HCEC 1CT (cell line): ENCODE measurements at regions not wholly inside any gene's neighbourhood (a gene's known extent, or its start where the extent isn't known, plus 50 kb on each side); places are given as distances from the start of the nearest gene placed in this dataset.

Experiments
- DNase-seq: peaks from one replicate; pipeline ENCODE4 v3.0.0-alpha.2; 2017

GRCh38 chr4:128524311-128524710 lies 236.7 kb upstream of the PGRMC2 start:
- peak; percentile 79 for DNase-seq

DNA sequence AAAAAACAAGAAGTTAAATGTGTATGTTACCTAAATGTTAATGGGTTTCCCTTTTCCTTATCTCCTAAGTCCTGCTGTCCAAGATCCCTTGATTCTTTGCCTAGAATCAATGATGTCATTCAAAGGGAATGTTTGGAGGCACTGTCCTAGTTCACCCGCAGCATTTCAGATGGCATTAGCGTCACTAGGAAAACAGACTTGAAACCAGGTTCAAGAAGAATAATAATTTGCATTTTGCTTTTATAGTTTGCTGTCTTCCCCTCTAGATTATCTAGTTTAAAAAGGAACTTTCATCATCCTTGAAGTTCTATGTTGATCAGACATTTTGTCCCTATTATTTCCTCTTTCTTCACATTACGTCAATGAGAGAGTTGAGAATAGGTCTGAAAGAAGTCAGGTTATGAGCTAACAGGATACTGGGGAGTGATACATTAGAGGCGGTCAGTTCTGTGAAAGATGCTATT lies 234.1 kb upstream of the PGRMC2 start:
- no peak for DNase-seq

GRCh38 chr4:128521156-128521555 lies 233.5 kb upstream of the PGRMC2 start:
- DNase-seq: no peak

DNA sequence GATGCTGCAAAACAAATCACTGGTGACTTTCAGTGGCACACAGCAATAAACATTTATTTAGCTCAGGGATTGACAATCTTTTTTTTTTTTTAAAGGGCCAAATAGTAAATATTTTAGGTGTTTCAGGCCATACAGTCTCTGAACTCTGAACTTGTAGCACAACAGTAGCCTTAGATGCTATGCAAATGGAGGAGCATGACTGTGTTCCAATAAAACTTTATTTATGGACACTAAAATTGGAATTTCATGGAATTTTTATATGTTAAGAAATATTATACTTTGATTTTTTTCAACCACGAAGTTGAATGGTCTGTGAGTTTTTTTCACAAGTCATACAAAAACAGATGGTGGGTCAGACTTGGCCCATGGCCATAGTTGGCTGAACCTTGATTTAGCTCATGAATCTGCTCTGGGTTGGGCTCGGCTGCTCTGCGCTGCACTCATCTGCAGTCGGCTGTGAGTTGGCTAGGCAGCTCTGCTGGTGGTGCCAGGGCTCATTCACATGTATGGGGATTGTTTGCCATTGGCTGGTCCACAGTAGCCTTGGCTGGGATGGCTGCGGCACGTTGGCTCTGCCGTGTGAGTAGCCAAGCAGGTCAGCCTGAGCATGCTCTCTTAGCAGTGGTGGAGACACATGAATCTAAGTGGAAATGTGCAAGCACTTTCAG lies 231.7 kb upstream of the PGRMC2 start:
- no peak for DNase-seq

- peak; percentile 88 for DNase-seq
These were observed 230.3 kb upstream of the PGRMC2 start for GRCh38 chr4:128517739-128518510.

DNA sequence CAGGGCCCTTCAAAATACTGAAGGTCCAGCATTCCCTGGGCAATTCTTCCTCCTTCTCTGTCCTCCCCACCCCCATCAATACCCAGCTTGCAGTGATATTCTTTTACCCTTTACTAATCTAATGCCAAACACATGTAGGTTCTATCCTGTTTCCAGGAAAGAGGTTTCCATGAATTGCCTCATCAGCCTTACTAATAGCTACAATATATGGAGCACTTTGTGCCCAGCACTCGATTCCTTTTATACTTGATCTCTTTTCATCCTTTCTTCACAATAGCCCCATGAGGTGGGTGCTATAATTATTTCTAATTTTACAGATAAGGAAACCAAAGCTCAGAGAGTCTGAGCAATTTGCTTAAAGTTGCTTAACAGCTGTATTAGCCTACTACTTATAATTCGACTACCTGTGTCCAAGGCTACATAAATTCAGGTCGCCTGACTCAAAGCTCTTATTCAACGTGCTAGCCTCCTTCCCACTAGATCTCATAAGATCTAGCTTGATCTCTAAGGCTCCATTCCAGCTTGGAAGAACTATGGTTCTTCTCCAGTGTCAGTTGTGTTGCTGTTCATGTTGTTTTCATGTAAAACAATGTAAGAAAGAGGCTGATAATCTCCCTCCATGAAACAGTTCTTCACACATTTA lies 229.6 kb upstream of the PGRMC2 start:
- DNase-seq: peak; percentile 44

- peak; percentile 58 for DNase-seq
These were observed 228.8 kb upstream of the PGRMC2 start for GRCh38 chr4:128516301-128516969.

DNA sequence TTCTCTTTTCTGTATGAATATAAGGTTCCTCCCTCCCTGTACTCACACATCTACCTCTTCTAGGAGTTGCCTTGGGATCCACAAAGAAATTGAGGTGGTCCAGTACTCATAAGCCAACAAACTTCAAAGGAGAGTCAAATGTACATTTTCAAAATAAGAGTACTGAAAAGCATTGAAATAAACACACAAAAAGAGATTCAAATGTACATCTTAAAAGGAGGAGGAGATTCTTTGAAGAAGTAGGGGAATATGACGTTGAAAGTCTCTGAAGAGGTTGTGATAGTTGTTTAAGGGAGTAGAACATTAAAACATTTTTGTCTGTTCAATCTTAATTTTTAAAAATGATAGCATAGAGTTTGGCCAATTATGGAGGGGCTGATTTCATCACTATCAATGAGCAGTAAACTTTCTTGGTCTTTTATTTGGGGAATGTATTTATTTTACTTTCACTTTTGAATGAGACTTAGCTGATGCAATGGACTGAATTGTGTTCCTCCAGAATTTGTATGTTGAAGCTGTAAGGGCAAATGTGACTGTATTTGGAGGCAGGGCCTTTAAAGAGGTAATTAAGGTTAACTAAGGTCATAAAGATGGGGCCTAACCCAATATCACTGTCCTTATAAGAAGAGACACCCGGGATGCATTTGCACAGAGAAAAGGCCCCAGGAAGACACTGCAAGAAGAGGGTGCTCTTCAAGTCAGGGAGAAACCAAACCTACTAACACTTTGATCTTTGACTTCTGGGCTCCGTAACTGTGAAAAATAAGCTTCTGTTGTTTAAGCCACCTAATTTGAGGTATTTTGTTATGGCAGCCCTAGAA lies 226.3 kb upstream of the PGRMC2 start:
- no peak for DNase-seq

DNA sequence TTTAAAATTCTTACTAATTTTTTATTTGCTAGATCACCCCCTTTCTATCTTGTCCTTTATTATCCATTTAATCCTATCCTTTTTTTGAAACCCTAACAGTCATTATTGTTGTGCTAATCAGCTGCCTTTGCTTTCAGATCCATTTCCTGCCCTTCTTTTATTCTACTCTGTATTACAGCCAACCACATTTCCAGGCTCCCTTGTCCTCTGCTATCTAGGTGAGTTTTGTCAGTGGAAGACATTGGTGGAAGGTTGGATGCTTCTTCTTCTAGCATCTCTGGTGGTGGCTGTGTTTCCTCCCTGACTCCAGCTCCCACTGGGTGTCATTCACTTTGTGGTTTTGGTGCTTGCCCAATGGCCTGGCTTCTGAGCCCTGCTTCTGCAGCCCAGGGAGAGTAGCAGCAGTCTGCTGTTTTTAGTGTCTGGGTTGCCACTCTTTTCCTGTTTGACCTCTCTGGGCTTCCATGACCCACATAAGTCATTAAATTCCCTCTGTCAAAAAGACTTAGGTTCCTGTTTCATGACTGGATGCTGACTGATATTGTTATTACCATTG lies 225.2 kb upstream of the PGRMC2 start:
- DNase-seq: no peak

DNA sequence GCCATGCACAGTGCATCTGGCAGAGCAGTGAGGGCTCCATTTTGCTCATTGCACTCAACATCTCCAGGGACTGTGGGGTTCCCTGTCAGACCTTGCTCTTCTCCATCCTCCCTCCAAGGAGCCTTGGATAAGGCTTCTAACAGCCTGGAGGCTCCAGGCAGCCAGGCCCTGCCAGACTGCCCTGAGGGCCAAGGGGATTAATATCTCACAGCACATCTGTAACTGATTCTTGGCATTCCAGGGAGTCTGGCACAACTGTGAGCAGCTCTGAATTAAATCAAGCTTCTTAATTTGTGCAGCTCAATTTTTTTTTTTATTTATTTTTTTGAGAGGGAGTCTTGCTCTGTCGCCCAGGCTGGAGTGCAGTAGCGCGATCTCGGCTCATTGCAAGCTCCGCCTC lies 224.5 kb upstream of the PGRMC2 start:
- no peak for DNase-seq

- no peak for DNase-seq
These were observed 223.2 kb upstream of the PGRMC2 start for GRCh38 chr4:128510850-128511249.

DNA sequence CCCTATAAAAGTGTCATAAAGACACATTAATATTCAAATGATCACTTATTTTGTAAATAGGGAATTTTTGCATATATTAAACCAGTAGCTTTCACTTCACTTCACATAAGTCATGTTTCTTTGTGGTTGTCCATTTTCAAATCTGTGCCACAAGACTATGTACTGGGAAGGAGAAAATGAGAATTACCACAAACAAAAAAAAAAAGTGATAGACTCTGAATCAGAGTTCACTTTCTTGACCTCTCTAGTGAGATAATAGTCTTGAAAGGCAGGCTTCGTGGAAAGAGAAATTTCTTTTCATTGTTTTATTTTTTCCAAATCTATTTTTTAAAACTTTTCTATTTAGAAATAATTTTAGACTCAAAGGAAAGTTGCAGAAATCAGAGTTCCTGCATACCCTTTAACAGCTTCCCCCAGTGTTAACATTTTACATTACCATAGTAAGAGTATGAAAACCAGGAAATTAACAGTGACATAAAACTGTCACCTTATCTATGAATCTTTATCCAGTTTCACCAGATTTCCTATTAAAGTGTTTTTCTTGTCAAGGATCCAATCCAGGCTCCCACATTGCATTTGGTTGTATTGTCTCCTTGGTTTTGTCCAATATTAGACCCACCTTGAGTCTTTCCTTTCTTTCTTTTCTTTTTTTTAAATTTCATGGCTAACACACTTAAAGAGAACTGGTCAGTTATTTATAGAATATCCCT lies 215.4 kb upstream of the PGRMC2 start:
- no peak for DNase-seq

GRCh38 chr4:128501239-128501638 lies 213.6 kb upstream of the PGRMC2 start:
- no peak for DNase-seq

GRCh38 chr4:128488055-128488705 lies 200.6 kb upstream of the PGRMC2 start:
- no peak for DNase-seq

- no peak for DNase-seq
These were observed 197.3 kb upstream of the PGRMC2 start for GRCh38 chr4:128484896-128485295.

GRCh38 chr4:128483816-128484215 lies 196.2 kb upstream of the PGRMC2 start:
- no peak for DNase-seq

DNA sequence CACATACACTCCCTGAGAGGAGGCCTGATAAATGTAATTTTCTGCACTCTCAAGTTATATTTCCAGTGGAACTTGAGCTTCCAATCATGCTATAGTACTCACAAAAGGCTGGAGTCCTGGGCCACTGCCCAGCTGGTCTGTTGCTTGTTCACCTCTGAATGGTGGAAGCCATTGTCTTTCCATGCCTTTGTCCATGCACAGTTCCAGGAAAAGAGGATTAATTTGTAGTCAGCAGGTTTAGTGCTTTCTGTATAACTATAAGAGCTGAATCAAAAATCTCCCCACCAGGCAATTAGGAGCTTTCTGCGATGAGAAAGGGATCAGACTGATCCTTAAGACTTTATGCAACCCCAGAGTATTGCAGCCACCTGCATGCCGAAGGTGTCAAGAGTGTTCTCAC lies 195.4 kb upstream of the PGRMC2 start:
- DNase-seq: no peak

GRCh38 chr4:128481752-128482480 lies 194.3 kb upstream of the PGRMC2 start:
- DNase-seq: no peak

- no peak for DNase-seq
These were observed 193.3 kb upstream of the PGRMC2 start for GRCh38 chr4:128480945-128481344.

GRCh38 chr4:128477540-128477939 lies 189.9 kb upstream of the PGRMC2 start:
- DNase-seq: no peak
